ENCODE measurements at regions not wholly inside any gene's neighbourhood (a gene's known extent, or its start where the extent isn't known, plus 50 kb on each side); places are given as distances from the start of the nearest gene placed in this dataset.

- H3K36me3 Mint-ChIP-seq: no peaks in the 10 kb centered on the region
- peaks cover 16 to 46% of the 10 kb centered on the region in 2 donors for H3K27me3 Mint-ChIP-seq
- DNase-seq: no peak
- H3K4me3 Mint-ChIP-seq: no peak overlapping the region
- no peak overlapping the region for H3K27ac ChIP-seq (ENCODE audit: low read depth, low read length)
- H3K27me3 ChIP-seq (ENCODE audit: insufficient read depth, low read length, poor library complexity, severe bottlenecking): no peaks in the 10 kb centered on the region
- no peaks in the 10 kb centered on the region for H3K9me3 ChIP-seq (ENCODE audit: low read length)
- no peaks in the 10 kb centered on the region for H3K4me1 Mint-ChIP-seq
- no peaks in the 10 kb centered on the region for H3K4me1 ChIP-seq (ENCODE audit: insufficient read depth, low read length)
- no peaks in the 10 kb centered on the region for H3K9me3 Mint-ChIP-seq
- no peak overlapping the region for H3K27ac Mint-ChIP-seq
- no peak overlapping the region for H3K4me3 ChIP-seq (ENCODE audit: low read length)
- POLR2A ChIA-PET: no interaction called here
- no peaks in the 10 kb centered on the region for H3K36me3 ChIP-seq (ENCODE audit: insufficient read depth, low read length)
- CTCF ChIA-PET: interaction anchor here (1.0 kb wide), 1 partner anchor 44 kb away, joined by 4 read pairs; no protein-coding TSS in a partner anchor
Observed at GRCh38 chr18:48488388-48488850, 50.4 kb upstream of the CTIF start.

GRCh38 chr18:48486754-48487153 is 52.1 kb upstream of the CTIF start:
- H3K27ac Mint-ChIP-seq: no peak overlapping the region
- POLR2A ChIA-PET: no interaction called here

GRCh38 chr18:48485828-48486405 is 52.9 kb upstream of the CTIF start:
- no peaks in the 10 kb centered on the region for H3K9me3 Mint-ChIP-seq
- no peak overlapping the region for H3K27ac Mint-ChIP-seq
- Histone ChIP-seq H3K36me3 (ENCODE audit: insufficient read depth, low read length) (no peaks in the 10 kb centered on the region), H3K4me3 (ENCODE audit: low read length) (no peak overlapping the region), H3K4me1 (ENCODE audit: insufficient read depth, low read length) (no peaks in the 10 kb centered on the region), H3K27me3 (ENCODE audit: insufficient read depth, low read length, poor library complexity, severe bottlenecking) (no peaks in the 10 kb centered on the region), H3K27ac (ENCODE audit: low read depth, low read length) (no peak overlapping the region), H3K9me3 (ENCODE audit: low read length) (no peaks in the 10 kb centered on the region)
- POLR2A ChIA-PET: no interaction called here
- no peaks in the 10 kb centered on the region for H3K36me3 Mint-ChIP-seq
- no peak for DNase-seq
- no peak overlapping the region for H3K4me3 Mint-ChIP-seq
- no peaks in the 10 kb centered on the region for H3K4me1 Mint-ChIP-seq
- CTCF ChIA-PET: interaction anchor here (1.6 kb wide), 1 partner anchor 9 kb away, joined by 5 read pairs; no protein-coding TSS in a partner anchor
- peaks cover 16 to 33% of the 10 kb centered on the region in 2 donors for H3K27me3 Mint-ChIP-seq

More at GRCh38 chr18:48486754-48487153, 52.1 kb upstream of the CTIF start:
- CTCF ChIA-PET: interaction anchor here (1.6 kb wide), 1 partner anchor 10 kb away, joined by 5 read pairs; no protein-coding TSS in a partner anchor
- no peaks in the 10 kb centered on the region for H3K36me3 Mint-ChIP-seq
- Histone ChIP-seq H3K36me3 (ENCODE audit: insufficient read depth, low read length) (no peaks in the 10 kb centered on the region), H3K27me3 (ENCODE audit: insufficient read depth, low read length, poor library complexity, severe bottlenecking) (no peaks in the 10 kb centered on the region), H3K4me3 (ENCODE audit: low read length) (no peak overlapping the region), H3K9me3 (ENCODE audit: low read length) (no peaks in the 10 kb centered on the region), H3K27ac (ENCODE audit: low read depth, low read length) (no peak overlapping the region), H3K4me1 (ENCODE audit: insufficient read depth, low read length) (no peaks in the 10 kb centered on the region)
- no peak for DNase-seq
- H3K9me3 Mint-ChIP-seq: no peaks in the 10 kb centered on the region
- peaks cover 13 to 32% of the 10 kb centered on the region in 2 donors for H3K27me3 Mint-ChIP-seq
- H3K4me3 Mint-ChIP-seq: no peak overlapping the region
- H3K4me1 Mint-ChIP-seq: no peaks in the 10 kb centered on the region

GRCh38 chr18:48481092-48481491 is 57.7 kb upstream of the CTIF start:
- Histone ChIP-seq H3K9me3 (ENCODE audit: low read length) (no peaks in the 10 kb centered on the region), H3K4me3 (ENCODE audit: low read length) (no peak overlapping the region), H3K4me1 (ENCODE audit: insufficient read depth, low read length) (no peaks in the 10 kb centered on the region), H3K27me3 (ENCODE audit: insufficient read depth, low read length, poor library complexity, severe bottlenecking) (no peaks in the 10 kb centered on the region), H3K36me3 (ENCODE audit: insufficient read depth, low read length) (no peaks in the 10 kb centered on the region), H3K27ac (ENCODE audit: low read depth, low read length) (no peak overlapping the region)
- no peak for DNase-seq
- no peak overlapping the region for H3K4me3 Mint-ChIP-seq
- H3K36me3 Mint-ChIP-seq: no peaks in the 10 kb centered on the region
- H3K27ac Mint-ChIP-seq: no peak overlapping the region
- ChIA-PET POLR2A (no interaction called here), CTCF (no interaction called here)
- H3K9me3 Mint-ChIP-seq: peaks cover 0 to 2% (median 0%) of the 10 kb centered on the region in 5 donors
- H3K27me3 Mint-ChIP-seq: peaks cover 12 to 31% of the 10 kb centered on the region in 2 donors
- no peaks in the 10 kb centered on the region for H3K4me1 Mint-ChIP-seq

- Histone ChIP-seq H3K36me3 (ENCODE audit: insufficient read depth, low read length) (no peaks in the 10 kb centered on the region), H3K27me3 (ENCODE audit: insufficient read depth, low read length, poor library complexity, severe bottlenecking) (no peaks in the 10 kb centered on the region), H3K9me3 (ENCODE audit: low read length) (no peaks in the 10 kb centered on the region), H3K4me3 (ENCODE audit: low read length) (no peak overlapping the region), H3K27ac (ENCODE audit: low read depth, low read length) (no peak overlapping the region), H3K4me1 (ENCODE audit: insufficient read depth, low read length) (no peaks in the 10 kb centered on the region)
- ChIA-PET POLR2A (no interaction called here), CTCF (no interaction called here)
- no peaks in the 10 kb centered on the region for H3K36me3 Mint-ChIP-seq
- no peak for DNase-seq
- H3K9me3 Mint-ChIP-seq: peaks cover 0 to 2% (median 0%) of the 10 kb centered on the region in 5 donors
- H3K4me1 Mint-ChIP-seq: no peaks in the 10 kb centered on the region
- no peak overlapping the region for H3K4me3 Mint-ChIP-seq
- no peak overlapping the region for H3K27ac Mint-ChIP-seq
- peaks cover 12 to 45% of the 10 kb centered on the region in 2 donors for H3K27me3 Mint-ChIP-seq
Observed at GRCh38 chr18:48479531-48479930, 59.3 kb upstream of the CTIF start.

DNA sequence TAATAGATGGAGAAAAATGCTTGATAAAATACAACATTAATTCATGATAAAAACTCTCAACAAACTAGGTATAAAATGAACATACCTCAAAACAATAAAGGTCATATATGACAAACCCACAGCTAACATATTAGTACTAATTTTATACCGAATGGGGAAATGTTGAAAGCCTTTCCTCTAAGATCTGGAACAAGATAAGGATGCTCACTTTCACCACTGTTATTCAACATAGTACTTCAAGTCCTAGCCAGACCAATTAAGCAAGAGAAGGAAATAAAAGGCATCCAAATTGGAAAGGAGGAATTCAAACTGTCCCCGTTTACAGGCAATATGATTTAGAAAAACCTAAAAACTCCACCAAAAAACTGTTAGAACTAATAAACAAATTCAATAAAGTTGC is 61.5 kb upstream of the CTIF start:
- Mint-ChIP-seq H3K27ac (no peak overlapping the region), H3K9me3 (peaks cover 0 to 2% (median 1%) of the 10 kb centered on the region in 5 donors), H3K4me1 (no peaks in the 10 kb centered on the region), H3K4me3 (no peak overlapping the region), H3K27me3 (peaks cover 14 to 63% of the 10 kb centered on the region in 2 donors), H3K36me3 (no peaks in the 10 kb centered on the region)
- H3K36me3 ChIP-seq (ENCODE audit: insufficient read depth, low read length): no peaks in the 10 kb centered on the region
- DNase-seq: no peak
- H3K27ac ChIP-seq (ENCODE audit: low read depth, low read length): no peak overlapping the region
- H3K4me3 ChIP-seq (ENCODE audit: low read length): no peak overlapping the region
- no peaks in the 10 kb centered on the region for H3K9me3 ChIP-seq (ENCODE audit: low read length)
- POLR2A ChIA-PET: no interaction called here
- H3K4me1 ChIP-seq (ENCODE audit: insufficient read depth, low read length): no peaks in the 10 kb centered on the region
- CTCF ChIA-PET: interaction anchor here (1.6 kb wide), 1 partner anchor 9 kb away, joined by 5 read pairs; no protein-coding TSS in a partner anchor
- H3K27me3 ChIP-seq (ENCODE audit: insufficient read depth, low read length, poor library complexity, severe bottlenecking): no peaks in the 10 kb centered on the region

DNA sequence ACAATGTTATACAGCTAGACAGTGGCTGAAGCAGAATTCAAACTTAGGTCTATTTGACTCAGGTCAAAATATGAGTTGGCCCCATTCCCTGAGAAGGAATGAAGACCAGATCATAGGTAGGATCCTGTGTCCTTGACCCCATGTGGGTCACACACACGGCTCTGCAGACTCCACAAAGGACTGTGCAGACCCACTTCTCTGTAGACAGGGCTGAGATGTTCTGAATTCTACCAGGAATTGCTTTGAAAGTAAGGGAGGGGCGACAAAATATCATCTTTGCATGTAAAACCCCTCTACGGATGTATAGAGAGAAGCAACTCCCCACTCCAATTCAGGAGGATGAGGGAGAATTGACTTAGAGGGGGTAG is 62.3 kb upstream of the CTIF start:
- no peaks in the 10 kb centered on the region for H3K4me1 ChIP-seq (ENCODE audit: insufficient read depth, low read length)
- Mint-ChIP-seq H3K27ac (no peak overlapping the region), H3K36me3 (no peaks in the 10 kb centered on the region), H3K4me1 (no peaks in the 10 kb centered on the region), H3K4me3 (no peak overlapping the region), H3K27me3 (peaks cover 15 to 66% of the 10 kb centered on the region in 2 donors), H3K9me3 (peaks cover 1 to 4% (median 3%) of the 10 kb centered on the region in 5 donors)
- no peaks in the 10 kb centered on the region for H3K9me3 ChIP-seq (ENCODE audit: low read length)
- H3K27me3 ChIP-seq (ENCODE audit: insufficient read depth, low read length, poor library complexity, severe bottlenecking): no peaks in the 10 kb centered on the region
- no peak overlapping the region for H3K27ac ChIP-seq (ENCODE audit: low read depth, low read length)
- DNase-seq: no peak
- ChIA-PET CTCF (interaction anchor here (1.6 kb wide), 1 partner anchor 10 kb away, joined by 5 read pairs; no protein-coding TSS in a partner anchor), POLR2A (no interaction called here)
- H3K4me3 ChIP-seq (ENCODE audit: low read length): no peak overlapping the region
- H3K36me3 ChIP-seq (ENCODE audit: insufficient read depth, low read length): no peaks in the 10 kb centered on the region

DNA sequence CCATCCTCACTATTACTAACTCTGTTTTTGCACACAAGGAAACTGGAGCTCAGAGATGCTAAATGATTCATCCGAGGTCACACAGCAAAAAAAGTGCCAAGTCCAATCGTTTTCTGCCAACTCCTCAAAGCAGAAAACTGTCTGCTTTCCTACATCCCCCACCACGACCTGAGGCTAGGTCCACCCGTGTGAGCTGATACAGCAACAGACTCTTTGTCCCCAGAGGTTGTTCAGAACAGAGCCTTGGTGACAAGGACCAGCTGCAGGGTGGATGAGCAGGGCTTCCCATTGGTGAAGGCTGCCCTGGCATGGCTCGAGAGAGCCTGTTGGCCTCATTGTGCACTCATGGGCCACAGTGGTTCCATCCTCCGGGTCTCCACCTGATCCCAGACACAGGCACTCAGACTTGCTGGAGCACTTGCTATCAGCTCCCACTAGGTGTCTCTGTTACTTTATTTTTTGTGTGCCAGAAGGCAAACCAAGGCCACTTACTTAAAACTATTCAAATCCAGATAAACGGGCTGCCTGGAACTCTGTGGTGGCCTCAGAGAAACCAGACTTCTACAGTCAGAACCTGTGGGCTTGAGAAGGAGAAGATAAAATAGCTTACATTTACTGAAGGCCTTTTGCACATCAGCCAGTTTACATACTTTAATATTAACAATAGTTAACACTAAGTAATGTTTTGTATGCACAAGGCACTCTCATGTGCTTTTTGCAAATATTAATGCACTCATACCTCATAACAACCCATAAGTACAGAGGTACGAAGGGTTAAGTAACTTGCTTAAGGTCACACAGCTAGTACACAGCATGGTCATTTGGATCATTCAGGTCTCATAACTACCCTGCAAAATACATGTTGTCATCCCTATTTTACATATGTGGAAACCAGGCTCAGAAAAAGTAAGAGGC is 62.9 kb upstream of the CTIF start:
- Mint-ChIP-seq H3K4me3 (no peak overlapping the region), H3K27ac (no peak overlapping the region), H3K4me1 (no peaks in the 10 kb centered on the region), H3K9me3 (peaks cover 2 to 4% (median 3%) of the 10 kb centered on the region in 5 donors), H3K27me3 (peaks cover 16 to 66% of the 10 kb centered on the region in 2 donors), H3K36me3 (no peaks in the 10 kb centered on the region)
- CTCF ChIA-PET: interaction anchor here (1.4 to 1.6 kb wide), 2 partner anchors 11 to 189 kb away, joined by 3 to 5 read pairs; no protein-coding TSS in a partner anchor
- Histone ChIP-seq H3K27ac (ENCODE audit: low read depth, low read length) (no peak overlapping the region), H3K27me3 (ENCODE audit: insufficient read depth, low read length, poor library complexity, severe bottlenecking) (no peaks in the 10 kb centered on the region), H3K9me3 (ENCODE audit: low read length) (no peaks in the 10 kb centered on the region), H3K36me3 (ENCODE audit: insufficient read depth, low read length) (no peaks in the 10 kb centered on the region), H3K4me1 (ENCODE audit: insufficient read depth, low read length) (no peaks in the 10 kb centered on the region), H3K4me3 (ENCODE audit: low read length) (no peak overlapping the region)
- no peak for DNase-seq
- POLR2A ChIA-PET: no interaction called here
